ENCODE measurements at regions not wholly inside any gene's neighbourhood (a gene's known extent, or its start where the extent isn't known, plus 50 kb on each side); places are given as distances from the start of the nearest gene placed in this dataset.
"Not testable (repeated sequence)": the region's sequence is repeated elsewhere in the genome, so short reads cannot be mapped to it uniquely, and the experiment has no call there.

DNA sequence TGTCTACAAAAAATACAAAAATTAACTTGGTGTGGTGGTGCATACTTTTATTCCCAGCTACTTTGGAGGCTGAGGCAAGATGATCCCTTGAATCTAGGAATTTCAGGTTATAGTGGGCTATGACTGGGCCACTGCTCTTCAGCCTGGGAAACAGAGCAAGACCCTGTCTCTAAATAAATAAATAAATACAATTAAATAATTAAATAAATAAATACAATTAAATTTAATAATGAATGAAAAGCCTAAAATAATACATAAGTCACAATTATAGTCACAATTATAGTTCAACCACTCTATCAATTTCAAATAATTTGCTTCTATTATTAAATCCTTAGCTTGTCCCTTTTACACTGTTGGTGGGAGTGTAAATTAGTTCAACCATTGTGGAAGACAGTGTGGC, 146.4 kb upstream of the RFC3 start:
- Mint-ChIP-seq H3K36me3 (no peaks in the 10 kb centered on the region), H3K27ac (no peak overlapping the region), H3K4me3 (no peak overlapping the region), H3K9me3 (no peaks in the 10 kb centered on the region), H3K4me1 (peaks cover 13% of the 10 kb centered on the region), H3K27me3 (no peaks in the 10 kb centered on the region)
- no peak for ATAC-seq

DNA sequence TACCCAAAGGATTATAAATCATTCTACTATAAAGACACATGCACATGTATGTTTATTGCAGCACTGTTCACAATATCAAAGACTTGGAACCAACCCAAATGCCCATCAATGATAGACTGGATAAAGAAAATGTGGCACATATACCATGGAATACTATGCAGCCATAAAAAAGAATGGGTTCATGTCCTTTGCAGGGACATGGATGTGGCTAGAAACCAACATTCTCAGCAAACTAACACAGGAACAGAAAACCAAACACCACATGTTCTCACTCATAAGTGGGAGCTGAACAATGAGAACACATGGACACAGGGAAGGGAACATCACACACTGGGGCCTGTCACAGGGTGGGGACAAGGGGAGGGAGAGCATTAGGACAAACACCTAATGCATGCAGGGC, 145.9 kb upstream of the RFC3 start:
- H3K27me3 Mint-ChIP-seq, ATAC-seq, H3K4me3 Mint-ChIP-seq, H3K27ac Mint-ChIP-seq, H3K9me3 Mint-ChIP-seq, H3K36me3 Mint-ChIP-seq: not testable (repeated sequence)
- H3K4me1 Mint-ChIP-seq = peaks cover 15% of the 10 kb centered on the region

DNA sequence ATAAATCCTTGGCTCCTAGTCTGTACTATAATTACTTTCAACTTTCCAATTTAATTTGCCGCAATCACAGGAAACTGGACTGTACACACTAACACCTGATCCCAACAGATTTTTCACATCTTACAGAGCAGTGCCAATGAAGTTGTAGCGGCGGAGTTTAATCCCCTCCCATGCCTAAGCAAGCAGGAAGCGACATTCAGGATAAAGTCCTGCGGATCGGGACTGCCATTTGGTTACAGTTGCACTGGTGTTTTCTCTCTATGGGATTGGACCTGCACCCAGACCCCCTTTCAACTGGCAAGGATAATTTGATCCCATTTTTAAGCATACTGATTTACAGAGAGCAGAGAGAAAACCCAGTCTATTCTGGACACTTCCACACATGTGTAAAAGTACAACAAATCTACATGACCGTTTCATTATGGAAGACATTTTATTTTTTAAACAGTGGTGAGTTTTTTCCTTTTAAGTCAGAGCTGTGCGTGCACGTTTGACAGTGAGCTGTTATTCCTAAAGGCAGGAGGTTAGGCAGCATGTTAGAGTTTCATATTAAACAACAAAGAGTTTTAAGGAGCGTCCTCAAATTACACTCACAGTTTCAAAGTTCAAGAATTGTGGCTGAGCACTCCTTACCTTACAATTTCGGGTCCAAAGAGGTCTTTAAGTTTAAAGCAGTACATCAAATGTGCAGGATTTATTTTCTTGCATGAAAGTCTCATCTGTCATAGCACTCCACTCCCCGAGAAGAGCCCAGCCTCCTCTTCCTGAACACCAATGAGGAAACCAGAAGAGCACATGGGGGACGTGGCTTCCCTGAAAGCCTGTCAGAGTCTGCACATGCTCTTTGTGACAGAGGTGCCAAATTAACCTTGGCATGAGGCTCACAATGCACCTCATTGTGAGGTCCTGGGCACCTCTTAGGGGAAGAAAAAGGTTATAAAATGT, 141.6 kb upstream of the RFC3 start:
- Mint-ChIP-seq H3K4me3 (no peak overlapping the region), H3K27ac (no peak overlapping the region), H3K27me3 (no peaks in the 10 kb centered on the region), H3K4me1 (peaks cover 20% of the 10 kb centered on the region), H3K9me3 (no peaks in the 10 kb centered on the region), H3K36me3 (no peaks in the 10 kb centered on the region)
- no peak for ATAC-seq

DNA sequence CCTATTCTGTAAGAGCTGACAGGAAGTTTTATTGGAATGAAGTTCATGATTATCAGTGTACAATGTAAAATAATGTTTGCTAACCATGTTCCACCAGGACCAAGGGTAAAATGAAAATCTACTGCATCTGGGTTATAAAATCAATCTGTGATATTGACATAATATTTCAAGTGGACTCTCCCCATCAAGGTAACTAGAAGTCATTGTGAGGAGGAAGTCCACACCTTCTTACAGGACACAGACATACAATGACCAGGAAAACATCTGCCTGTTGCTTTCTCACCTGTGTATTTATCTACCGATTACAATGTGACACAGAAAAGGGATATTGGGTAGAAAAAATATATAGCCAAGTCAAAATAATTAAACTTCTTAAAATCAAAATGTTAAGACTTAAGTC, 140.7 kb upstream of the RFC3 start:
- no peak overlapping the region for H3K4me3 Mint-ChIP-seq
- no peak for ATAC-seq
- no peak overlapping the region for H3K27ac Mint-ChIP-seq
- no peaks in the 10 kb centered on the region for H3K27me3 Mint-ChIP-seq
- peaks cover 20% of the 10 kb centered on the region for H3K4me1 Mint-ChIP-seq
- no peaks in the 10 kb centered on the region for H3K9me3 Mint-ChIP-seq
- no peaks in the 10 kb centered on the region for H3K36me3 Mint-ChIP-seq

DNA sequence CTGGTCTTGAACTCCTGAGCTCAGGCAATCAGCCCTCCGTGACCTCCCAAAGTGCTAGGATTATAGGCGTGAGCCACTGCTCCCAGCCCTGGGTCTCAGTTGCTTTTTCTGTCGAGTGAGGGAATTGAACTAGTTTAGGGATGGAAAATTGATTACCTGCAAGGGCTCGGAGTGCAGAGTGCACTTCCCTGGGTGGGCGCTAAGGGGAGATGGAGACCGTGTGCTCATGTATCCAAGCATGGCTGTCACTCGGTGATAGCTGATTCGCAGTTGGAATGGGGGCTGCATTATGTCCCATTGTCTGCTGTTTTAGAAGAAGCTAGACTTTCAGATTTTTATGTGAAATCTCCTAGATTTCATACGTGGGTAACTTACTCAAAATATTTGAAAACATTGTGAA, 139.9 kb upstream of the RFC3 start:
- Mint-ChIP-seq H3K27ac (no peak overlapping the region), H3K9me3 (no peaks in the 10 kb centered on the region), H3K27me3 (no peaks in the 10 kb centered on the region), H3K36me3 (no peaks in the 10 kb centered on the region), H3K4me1 (peaks cover 20% of the 10 kb centered on the region), H3K4me3 (no peak overlapping the region)
- no peak for ATAC-seq

DNA sequence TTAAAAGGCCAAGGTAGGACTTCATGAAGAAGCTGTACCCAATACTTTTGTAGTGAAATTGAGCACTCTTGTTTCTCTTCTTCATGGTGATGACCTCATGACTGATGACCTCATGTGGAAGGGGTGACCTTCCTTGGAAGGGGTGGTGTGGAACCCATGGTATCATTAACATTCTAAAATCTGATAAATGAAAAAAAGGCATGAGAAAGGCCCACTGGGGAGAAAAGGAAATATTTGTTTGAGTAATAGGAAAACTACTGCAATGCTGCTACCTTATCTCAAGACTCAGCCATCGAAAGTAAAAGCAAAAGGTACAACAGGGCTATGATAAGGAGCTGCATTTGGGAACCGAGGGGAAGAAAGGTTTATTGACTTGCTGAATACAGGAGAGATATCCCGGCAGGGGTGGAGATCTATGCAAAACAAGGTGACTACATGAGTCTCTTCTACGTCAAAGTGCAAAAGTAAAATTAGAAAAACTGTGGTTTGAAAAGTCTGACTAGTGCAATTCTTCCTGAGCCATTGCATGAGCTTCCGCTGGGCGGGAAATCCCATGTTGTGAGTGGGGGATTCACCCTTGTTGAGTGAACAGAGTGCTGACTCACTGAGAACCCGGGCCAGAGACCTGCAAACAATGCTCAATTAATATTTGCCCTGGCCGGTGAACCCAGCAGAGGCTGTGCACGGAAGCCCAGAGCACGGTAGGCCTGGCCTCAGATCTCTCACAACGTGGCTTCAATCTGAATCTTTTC, 138.9 kb upstream of the RFC3 start:
- H3K27ac Mint-ChIP-seq = peak overlapping the region; percentile 71
- H3K36me3 Mint-ChIP-seq = no peaks in the 10 kb centered on the region
- no peaks in the 10 kb centered on the region for H3K27me3 Mint-ChIP-seq
- ATAC-seq = peak; percentile 94
- no peaks in the 10 kb centered on the region for H3K9me3 Mint-ChIP-seq
- peak overlapping the region; percentile 57 for H3K4me3 Mint-ChIP-seq
- H3K4me1 Mint-ChIP-seq = peaks cover 20% of the 10 kb centered on the region

DNA sequence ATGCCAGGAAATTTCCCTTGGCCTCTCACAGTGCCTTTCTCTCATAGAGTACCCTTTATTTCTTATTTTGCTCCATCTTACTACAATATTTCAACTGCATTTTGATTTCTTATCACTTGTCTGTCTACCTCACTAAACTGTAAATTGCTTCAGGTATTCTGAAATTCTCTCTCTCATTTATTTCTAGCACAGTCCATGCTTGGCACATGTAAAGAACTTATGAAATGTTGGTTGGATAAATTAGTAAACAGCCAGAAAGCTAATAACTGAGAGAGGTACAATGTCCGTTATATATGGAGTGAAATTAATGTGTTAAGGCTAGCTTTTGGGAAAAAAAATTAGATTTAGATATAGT, 138.3 kb upstream of the RFC3 start:
- no peaks in the 10 kb centered on the region for H3K36me3 Mint-ChIP-seq
- ATAC-seq = no peak
- peaks cover 20% of the 10 kb centered on the region for H3K4me1 Mint-ChIP-seq
- H3K4me3 Mint-ChIP-seq = peak overlapping the region; percentile 57
- H3K27ac Mint-ChIP-seq = peak overlapping the region; percentile 71
- H3K27me3 Mint-ChIP-seq = no peaks in the 10 kb centered on the region
- no peaks in the 10 kb centered on the region for H3K9me3 Mint-ChIP-seq

DNA sequence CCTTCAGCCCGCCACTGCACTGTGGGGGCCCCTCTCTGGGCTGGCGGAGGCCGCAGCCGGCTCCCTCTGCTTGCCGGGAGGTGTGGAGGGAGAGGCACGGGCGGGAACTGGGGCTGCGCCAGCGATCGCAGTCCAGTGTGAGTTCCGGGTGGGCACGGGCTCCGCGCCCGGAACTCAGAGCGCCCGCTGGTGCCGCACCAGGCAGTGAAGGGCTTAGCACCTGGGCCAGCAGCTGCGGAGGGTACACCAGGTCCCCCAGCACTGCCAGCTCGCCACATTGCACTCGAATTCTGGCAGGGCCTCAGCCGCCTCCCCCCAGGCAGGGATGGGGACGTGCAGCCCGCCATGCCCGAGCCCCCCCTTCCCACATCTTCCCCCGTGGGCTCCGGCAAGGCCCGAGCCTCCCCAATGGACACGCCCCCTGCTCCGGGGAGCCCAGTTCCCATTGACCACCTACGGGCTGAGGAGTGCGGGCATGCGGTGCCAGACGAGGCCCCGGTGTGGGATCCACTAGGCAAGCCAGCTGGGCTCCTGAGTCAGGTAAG, 135.9 kb upstream of the RFC3 start:
- Mint-ChIP-seq H3K4me3 (no peak overlapping the region), H3K27ac (no peak overlapping the region), H3K36me3 (no peaks in the 10 kb centered on the region), H3K27me3 (no peaks in the 10 kb centered on the region), H3K9me3 (no peaks in the 10 kb centered on the region), H3K4me1 (peaks cover 14% of the 10 kb centered on the region)
- no peak for ATAC-seq

DNA sequence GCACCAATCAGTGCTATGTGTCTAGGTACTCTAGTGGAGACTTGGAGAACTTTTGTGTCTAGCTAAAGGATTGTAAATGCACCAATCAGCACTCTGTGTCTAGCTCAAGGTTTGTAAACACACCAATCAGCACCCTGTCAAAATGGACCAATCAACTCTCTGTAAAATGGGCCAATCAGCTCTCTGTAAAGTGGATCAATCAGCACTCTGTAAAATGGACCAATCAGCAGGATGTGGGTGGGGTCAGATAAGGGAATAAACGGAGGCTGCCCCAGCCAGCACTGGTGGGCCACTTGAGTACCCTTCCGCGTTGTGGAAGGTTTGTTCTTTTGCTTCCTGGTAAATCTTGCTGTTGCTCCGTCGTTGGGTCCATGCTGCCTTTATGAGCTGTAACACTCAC, 135.3 kb upstream of the RFC3 start:
- H3K4me3 Mint-ChIP-seq, H3K27me3 Mint-ChIP-seq, ATAC-seq, H3K27ac Mint-ChIP-seq, H3K9me3 Mint-ChIP-seq, H3K36me3 Mint-ChIP-seq: not testable (repeated sequence)
- peaks cover 14% of the 10 kb centered on the region for H3K4me1 Mint-ChIP-seq

DNA sequence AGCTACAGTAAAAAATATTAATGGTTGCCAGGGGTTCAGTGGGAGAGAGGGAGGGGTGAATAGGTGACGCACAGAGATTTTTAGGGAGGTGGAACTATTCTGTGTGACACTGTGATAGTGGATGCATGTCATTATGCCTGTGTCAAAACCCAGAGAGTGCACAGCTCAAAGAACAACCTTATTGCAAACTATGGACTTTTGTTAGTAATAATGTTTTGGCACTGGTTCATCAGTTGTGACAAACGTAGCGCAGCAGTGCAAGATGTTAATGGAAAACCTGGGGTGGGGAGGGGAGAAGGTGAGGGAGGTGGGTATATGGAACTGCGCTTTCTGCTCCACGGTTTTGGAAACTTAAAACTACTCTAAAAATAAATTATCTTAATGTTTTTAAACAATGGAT, 134.6 kb upstream of the RFC3 start:
- no peaks in the 10 kb centered on the region for H3K9me3 Mint-ChIP-seq
- no peak overlapping the region for H3K27ac Mint-ChIP-seq
- no peaks in the 10 kb centered on the region for H3K27me3 Mint-ChIP-seq
- ATAC-seq = no peak
- peaks cover 14% of the 10 kb centered on the region for H3K4me1 Mint-ChIP-seq
- no peak overlapping the region for H3K4me3 Mint-ChIP-seq
- no peaks in the 10 kb centered on the region for H3K36me3 Mint-ChIP-seq

DNA sequence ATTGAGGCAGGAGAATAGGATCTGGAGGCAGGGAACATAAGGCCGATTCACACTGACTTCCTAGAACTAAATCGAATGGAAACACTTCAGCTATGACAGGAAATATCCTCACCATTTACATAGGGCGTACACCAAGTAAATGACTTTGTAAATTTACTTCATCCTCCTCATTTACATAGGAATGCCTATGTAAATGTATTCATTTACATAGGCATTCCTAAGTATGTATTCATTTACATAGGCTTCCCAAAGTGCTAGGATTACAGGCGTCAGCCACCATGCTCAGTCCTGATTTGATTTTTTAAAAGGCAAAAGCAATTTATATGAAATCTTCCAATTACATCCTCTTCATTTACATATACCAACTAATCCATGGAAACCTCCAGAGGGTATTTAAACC, 133.1 kb upstream of the RFC3 start:
- no peaks in the 10 kb centered on the region for H3K27me3 Mint-ChIP-seq
- H3K27ac Mint-ChIP-seq = no peak overlapping the region
- H3K9me3 Mint-ChIP-seq = no peaks in the 10 kb centered on the region
- H3K36me3 Mint-ChIP-seq = no peaks in the 10 kb centered on the region
- ATAC-seq = no peak
- H3K4me1 Mint-ChIP-seq = peaks cover under 1% of the 10 kb centered on the region
- H3K4me3 Mint-ChIP-seq = no peak overlapping the region

DNA sequence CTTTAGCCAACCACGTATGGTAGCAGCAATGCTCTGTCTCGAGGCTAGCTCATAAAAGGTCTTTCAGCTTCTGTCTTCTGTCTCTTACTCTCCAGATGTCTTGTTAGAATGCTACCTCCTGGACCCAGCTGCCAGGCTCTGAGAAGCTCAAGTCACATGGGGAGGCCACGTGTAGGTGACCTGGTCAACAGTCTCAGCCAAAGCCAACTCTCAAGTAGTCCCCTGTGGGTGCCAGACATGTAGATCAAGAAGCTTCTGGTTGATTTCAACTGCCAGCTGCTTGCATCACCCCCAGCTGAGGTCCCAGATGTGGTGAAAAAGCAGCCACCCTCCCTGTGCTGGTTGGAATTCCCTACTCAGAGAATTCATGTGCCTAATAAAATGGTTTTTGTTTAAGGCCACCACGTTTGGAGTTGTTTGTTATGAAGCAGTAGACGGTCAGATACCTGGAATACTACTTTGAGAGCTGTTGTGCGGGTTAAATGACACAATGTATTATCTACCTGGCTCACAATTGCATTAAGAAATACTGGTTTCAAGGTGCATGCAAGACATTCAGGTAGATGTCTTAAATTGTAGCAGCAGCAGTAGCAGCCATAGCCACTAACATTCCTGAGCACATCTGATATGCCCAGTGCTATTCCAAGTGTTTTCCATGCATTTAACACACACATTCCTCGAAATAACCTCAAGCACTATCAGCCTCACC, 131.0 kb upstream of the RFC3 start:
- Mint-ChIP-seq H3K9me3 (no peaks in the 10 kb centered on the region), H3K36me3 (no peaks in the 10 kb centered on the region), H3K4me3 (no peak overlapping the region), H3K4me1 (no peaks in the 10 kb centered on the region), H3K27ac (no peak overlapping the region), H3K27me3 (no peaks in the 10 kb centered on the region)
- ATAC-seq = no peak

DNA sequence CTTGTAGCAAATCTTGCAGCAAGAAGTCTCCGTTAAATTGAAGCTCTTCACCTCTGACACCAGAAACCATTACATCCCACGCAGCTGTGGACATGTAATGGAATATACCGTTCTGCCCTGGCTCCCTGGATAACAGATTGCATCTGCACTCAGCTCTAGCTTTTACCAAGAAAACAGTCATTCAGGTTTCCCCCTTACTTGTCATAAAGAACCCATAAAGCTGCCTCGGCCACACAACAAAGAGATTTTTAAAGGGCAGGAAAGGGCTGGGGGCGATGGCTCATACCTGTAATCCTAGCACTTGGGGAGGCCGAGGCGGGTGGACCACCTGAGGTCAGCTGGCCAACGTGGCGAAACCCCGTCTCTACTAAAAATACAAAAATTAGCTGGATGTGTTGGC, 127.6 kb upstream of the RFC3 start:
- H3K4me3 Mint-ChIP-seq = no peak overlapping the region
- no peaks in the 10 kb centered on the region for H3K27me3 Mint-ChIP-seq
- no peak for ATAC-seq
- no peaks in the 10 kb centered on the region for H3K9me3 Mint-ChIP-seq
- H3K4me1 Mint-ChIP-seq = no peaks in the 10 kb centered on the region
- no peak overlapping the region for H3K27ac Mint-ChIP-seq
- no peaks in the 10 kb centered on the region for H3K36me3 Mint-ChIP-seq

DNA sequence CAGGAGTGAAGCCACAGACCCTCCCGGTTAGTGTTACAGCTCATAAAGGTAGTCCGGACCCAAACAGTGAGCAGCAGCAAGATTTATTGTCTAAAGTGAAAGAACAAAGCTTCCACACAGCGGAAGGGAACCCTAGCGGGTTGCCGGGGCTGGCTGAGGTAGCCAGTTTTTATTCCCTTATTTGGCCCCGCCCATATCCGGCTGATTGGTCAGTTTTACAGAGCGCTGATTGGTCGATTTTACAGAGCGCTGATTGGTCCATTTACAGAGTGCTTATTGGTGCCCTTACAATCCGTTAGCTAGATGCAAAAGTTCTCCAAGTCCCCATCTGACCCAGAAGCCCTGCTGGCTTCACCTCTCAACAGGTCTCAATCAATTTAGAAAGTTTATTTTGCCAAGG, 126.0 kb upstream of the RFC3 start:
- no peaks in the 10 kb centered on the region for H3K27me3 Mint-ChIP-seq
- H3K4me1 Mint-ChIP-seq = no peaks in the 10 kb centered on the region
- no peaks in the 10 kb centered on the region for H3K36me3 Mint-ChIP-seq
- H3K4me3 Mint-ChIP-seq = no peak overlapping the region
- H3K27ac Mint-ChIP-seq = no peak overlapping the region
- no peak for ATAC-seq
- H3K9me3 Mint-ChIP-seq = no peaks in the 10 kb centered on the region

DNA sequence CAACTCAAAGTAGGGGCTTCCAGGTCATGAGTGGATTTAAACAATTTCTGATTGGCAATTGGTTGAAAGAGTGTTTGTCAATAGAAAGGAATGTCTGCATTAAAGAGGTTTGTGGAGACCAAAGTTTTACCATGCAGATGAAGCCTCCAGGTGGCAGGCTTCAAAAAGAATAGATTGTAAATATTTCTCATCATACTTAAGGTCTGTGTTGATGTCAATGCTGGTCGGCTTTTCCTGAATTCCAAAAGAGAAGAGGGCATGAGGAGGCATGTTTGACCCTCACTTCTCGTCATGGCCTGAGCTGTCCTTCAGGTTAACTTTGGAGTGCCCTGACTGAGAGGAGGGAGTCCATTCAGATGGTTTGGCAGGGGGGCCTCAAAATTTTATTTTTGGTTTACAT, 125.4 kb upstream of the RFC3 start:
- no peak overlapping the region for H3K27ac Mint-ChIP-seq
- ATAC-seq = no peak
- H3K4me3 Mint-ChIP-seq = no peak overlapping the region
- no peaks in the 10 kb centered on the region for H3K9me3 Mint-ChIP-seq
- H3K36me3 Mint-ChIP-seq = no peaks in the 10 kb centered on the region
- H3K4me1 Mint-ChIP-seq = no peaks in the 10 kb centered on the region
- H3K27me3 Mint-ChIP-seq = no peaks in the 10 kb centered on the region

Measured in stimulated activated memory B cell treated with anti-CD40 and anti-IgM and Interleukin-4, amounts not matched to agents 10 μg/mL and 1 μg/mL and 100 μg/mL, for 72 hours (primary cell).